ENCODE measurements at regions not wholly inside any gene's neighbourhood (a gene's known extent, or its start where the extent isn't known, plus 50 kb on each side); places are given as distances from the start of the nearest gene placed in this dataset.
"Not testable (repeated sequence)": the region's sequence is repeated elsewhere in the genome, so short reads cannot be mapped to it uniquely, and the experiment has no call there.

DNA sequence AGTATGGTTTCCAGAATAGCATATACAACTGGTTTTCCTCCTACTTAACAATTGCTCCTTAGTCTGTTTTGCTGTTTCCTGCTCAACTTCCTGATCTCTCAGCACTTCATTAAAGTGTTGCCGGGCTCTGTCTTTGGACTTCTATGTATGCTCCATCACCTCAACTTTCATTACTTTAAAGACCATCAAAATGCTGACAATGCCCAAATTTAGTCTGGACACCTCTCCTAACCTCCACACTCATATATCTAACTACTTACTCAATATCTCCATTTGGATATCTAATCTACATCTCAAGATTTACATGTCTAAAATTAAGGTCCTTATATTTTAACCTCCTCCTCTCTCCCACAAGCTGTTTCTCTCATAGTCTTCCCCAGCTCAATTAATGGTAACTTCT is 54.4 kb upstream of the LGR5 start:
- DNase-seq (ENCODE audit: low read depth) = no peak

- not testable (repeated sequence) for DNase-seq (ENCODE audit: low read depth)
Observed at GRCh38 chr12:71376711-71377355, 62.8 kb upstream of the LGR5 start.

DNA sequence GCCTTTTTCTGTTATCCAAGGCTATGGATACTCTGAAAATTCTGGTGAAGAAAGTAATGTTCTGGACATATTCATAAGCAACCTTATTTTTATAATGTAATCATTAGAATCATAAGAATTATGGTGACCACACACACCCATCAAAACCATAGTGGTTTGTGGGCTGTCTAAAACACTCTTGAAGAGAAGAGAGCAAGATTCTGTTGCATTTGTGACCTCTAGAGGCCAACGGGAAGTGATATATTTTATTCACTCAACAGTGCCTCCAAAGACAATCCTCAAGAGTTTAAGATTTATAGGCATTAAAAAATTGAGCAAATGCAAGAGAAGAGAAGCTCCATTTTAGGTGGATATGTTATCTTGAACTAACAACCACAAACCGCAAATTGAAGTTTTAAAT is 68.5 kb upstream of the LGR5 start:
- DNase-seq (ENCODE audit: low read depth) = peak; percentile 3

GRCh38 chr12:71360013-71360412 is 79.6 kb upstream of the LGR5 start:
- DNase-seq (ENCODE audit: low read depth) = no peak

DNA sequence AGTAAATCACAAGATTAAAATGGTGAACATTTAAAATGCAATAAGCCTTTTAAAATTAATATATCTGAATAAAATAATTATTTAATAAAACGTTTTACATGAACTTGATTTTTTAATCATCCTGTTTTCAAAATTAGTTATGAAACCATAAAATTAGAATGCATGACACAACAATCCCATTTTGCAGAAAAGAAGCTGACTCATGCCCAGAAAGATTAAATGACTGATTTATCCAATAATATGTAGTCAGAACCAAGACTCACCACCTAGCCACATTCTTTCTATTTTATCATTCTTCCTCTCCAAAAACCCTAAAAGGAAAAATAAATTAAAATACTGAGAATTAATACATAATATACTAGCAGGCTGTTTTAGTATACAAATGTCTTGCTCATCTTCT is 83.0 kb upstream of the LGR5 start:
- no peak for DNase-seq (ENCODE audit: low read depth)

- DNase-seq (ENCODE audit: low read depth) = no peak
Observed at GRCh38 chr12:71354871-71355270, 84.7 kb upstream of the LGR5 start.

GRCh38 chr12:71353607-71354006 is 86.0 kb upstream of the LGR5 start:
- DNase-seq (ENCODE audit: low read depth) = no peak

- DNase-seq (ENCODE audit: low read depth) = no peak
Observed at GRCh38 chr12:71349950-71350349, 89.6 kb upstream of the LGR5 start.

DNA sequence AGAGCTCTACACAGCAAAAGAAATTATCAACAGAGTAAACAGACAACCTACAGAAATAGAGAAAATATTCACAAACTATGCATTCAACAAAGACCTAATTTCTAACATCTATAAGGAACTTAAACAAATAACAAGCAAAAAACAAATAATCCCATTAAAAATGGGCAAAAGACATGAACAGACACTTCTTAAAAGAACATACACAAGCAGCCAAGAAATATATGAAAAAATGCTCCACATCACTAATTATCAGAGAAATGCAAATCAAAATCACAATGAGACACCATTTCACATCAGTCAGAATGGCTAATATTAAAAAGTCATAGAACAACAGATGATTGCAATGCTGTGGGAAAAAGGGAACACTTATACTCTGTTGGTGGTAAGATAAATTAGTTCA is 100.7 kb upstream of the LGR5 start:
- no peak for DNase-seq (ENCODE audit: low read depth)

- no peak for DNase-seq (ENCODE audit: low read depth)
Observed at GRCh38 chr12:71335963-71336257, 103.7 kb upstream of the LGR5 start.

GRCh38 chr12:71335151-71335962 is 104.2 kb upstream of the LGR5 start:
- no peak for DNase-seq (ENCODE audit: low read depth)

GRCh38 chr12:71333418-71333817 is 106.2 kb upstream of the LGR5 start:
- no peak for DNase-seq (ENCODE audit: low read depth)

DNA sequence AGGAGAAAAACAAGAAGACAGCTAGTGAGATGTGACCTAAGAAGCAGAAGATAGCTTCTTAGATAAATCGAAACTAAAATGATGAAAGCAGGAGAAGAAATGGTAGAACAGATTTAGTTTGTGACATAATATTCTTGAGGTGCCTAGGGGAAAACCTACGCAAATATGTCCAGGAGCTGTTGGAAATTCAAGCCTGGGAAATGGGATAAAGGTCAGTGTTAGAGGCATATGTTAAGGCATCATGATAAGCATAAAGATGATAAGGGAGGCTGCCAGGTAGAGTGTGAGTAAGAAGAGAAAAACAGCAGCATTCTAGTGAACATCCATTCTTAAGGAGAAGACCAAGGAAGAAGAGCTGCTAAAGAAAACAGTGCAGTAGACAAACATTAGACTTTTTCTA is 109.6 kb upstream of the LGR5 start:
- no peak for DNase-seq (ENCODE audit: low read depth)

DNA sequence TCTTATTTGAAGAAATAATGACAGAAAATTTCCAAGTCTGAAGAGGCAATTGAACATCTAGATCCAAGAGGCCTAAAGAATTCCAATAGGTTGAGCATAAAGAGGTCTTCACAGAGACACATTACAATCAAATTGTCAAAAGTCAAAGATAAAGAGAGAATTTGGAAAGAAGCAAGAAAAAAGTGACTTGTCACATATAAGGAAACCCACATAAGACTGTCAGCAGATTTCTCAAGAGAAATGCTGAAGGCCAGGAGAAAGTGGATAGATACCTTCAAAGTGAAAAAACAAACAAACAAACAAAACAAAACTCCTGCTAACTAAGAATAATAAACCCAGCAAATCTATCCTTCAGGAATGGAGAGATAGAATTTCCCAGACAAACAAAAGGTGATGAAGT is 118.1 kb upstream of the LGR5 start:
- no peak for DNase-seq (ENCODE audit: low read depth)

- DNase-seq (ENCODE audit: low read depth) = no peak
Observed at GRCh38 chr12:71321130-71321529, 118.5 kb upstream of the LGR5 start.

DNA sequence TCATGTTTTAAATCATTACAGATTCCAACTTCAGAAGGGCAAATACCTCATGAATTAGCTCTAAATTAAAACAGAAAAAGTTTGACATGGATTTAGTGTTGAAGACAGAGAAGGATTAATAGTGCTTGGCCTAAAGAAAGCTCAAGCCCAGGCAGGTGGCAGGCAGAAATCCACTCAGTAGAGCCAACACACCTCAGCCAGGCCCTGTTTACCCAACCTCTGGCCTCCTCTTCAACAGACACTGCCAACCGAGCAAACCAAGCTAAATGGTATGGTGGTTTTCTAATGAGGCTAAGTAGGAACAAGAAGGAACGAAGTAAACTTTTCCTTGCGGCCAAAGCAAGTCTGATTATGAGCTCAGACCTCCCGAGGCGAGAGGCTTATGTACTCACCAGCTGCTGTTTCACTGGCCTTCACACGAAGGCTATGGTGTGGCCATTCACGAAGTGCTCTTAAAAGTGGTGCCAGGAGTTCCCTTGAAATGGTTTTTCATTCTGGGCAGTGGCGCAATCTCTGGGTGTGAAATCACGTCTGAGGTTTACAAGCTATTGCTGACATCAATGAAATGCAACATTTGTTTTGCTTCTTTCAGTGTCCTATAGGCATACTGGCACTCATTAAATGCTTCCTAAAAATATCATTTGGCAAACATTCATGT is 124.1 kb upstream of the LGR5 start:
- no peak for DNase-seq (ENCODE audit: low read depth)

DNA sequence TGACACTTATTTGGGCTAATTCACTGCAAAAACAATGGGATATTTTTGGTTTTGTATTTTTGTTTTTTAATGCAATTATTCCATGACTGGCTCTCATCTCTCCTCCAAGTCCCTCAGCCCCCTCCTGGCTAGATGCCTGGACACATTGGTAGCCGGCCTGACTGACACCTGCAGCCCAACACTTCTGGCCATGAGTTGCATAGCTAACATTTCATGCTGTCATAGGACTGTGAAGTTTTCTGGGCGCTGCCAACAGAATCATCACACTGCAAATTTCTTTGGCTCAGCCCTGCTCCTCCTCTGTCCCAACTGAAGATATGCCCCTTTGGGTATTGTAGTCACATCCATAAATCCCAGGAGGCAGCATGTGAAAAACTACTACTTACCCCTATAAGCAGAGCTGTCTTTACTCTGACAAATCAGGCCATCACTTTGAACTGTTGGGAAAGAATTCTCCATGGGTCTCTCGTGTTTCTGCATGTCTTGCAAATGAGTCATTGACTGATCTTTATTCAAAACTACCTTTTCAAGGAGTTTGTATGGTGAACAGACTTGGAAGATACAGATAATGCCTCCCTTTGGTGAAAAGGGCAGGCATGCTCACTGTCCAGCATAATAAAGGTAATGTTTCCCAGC is 126.7 kb upstream of the LGR5 start:
- peak; percentile 17 for DNase-seq (ENCODE audit: low read depth)

DNA sequence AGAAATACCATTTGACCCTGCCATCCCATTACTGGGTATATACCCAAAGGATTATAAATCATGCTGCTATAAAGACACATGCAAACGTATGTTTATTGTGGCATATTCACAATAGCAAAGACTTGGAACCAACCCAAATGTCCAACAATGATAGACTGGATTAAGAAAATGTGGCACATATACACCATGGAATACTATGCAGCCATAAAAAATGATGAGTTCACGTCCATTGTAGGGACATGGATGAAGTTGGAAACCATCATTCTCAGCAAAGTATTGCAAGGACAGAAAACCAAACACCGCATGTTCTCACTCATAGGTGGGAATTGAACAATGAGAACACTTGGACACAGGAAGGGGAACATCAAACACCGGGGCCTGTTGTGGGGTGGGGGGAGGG is 128.0 kb upstream of the LGR5 start:
- not testable (repeated sequence) for DNase-seq (ENCODE audit: low read depth)

- DNase-seq (ENCODE audit: low read depth) = no peak
Observed at GRCh38 chr12:71306808-71307207, 132.8 kb upstream of the LGR5 start.

DNA sequence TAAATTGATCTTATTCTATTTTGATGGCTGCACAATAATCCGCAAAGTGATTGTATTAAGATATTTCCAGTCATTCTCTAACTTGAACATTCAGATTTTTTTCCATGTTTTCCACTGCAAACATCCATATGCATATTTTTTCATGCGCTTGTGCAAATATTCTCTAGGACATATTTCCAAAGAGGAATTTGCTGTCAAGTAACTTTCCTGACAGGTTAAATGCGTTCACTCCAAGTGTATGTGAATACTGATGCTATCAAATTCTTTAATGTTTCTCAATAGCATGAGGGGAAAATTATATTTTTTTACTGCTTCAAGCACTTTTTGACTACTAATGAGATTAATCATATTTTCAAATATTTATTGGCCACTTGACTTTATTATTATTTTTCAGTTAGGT is 135.3 kb upstream of the LGR5 start:
- no peak for DNase-seq (ENCODE audit: low read depth)

- DNase-seq (ENCODE audit: low read depth) = no peak
Observed at GRCh38 chr12:71303199-71303598, 136.4 kb upstream of the LGR5 start.

DNA sequence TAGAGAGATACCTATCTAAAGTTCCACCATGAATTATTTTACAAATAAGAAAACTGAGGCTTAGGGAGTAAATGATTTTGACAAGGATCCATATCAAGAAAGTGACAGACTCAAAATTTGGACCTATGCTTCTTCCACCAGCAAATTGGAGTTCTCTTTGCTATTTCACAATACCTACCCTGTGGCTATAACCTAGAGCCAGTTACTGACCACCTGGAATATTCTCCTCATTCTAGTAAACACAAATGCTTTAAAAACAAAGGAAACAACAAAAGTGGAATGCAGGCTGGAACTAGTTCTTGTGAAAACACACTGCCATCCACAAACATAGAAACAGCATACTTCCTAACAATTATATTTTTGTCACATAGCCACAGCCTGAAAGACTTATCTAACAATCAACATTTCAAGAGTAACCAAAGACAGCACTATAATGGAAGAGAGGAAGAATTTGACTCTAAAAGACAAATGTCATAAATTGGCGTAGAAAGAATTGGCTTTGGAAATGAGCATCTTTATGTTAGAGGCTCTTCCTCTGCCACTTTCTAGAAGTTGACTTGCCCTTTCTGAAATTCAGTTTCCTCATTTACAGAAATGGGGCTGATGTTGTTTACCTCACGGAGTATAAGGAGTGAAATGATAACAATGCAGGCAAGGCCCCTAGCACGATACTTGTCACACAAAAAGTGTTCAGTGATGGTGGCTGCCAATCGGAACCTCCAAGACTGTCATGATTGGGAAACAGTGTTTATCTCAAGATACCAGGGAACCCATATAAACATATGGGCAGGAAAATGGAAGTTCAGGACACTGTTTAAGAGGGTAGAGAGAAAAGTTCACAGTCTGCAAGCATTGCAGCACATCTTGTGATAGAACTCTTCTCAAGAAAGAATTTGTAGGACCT is 138.6 kb upstream of the LGR5 start:
- no peak for DNase-seq (ENCODE audit: low read depth)

Data from ELR (cell line).